DOHH2 (cell line): ENCODE measurements at regions not wholly inside any gene's neighbourhood (a gene's known extent, or its start where the extent isn't known, plus 50 kb on each side); places are given as distances from the start of the nearest gene placed in this dataset.

Source experiments
- H3F3A ChIP-seq: fragments of 200-600 bp; sonication (generic), shearing (Covaris generic); 2 replicates; pipeline ENCODE4 v1.6.0; 2016; ENCODE audit warnings: antibody characterized with exemption, mild to moderate bottlenecking; ENCODE audit not compliant: control insufficient read depth, insufficient read depth
- H3K27ac ChIP-seq: fragments of 200-600 bp; sonication (generic); 2 replicates; pipeline ENCODE4 v1.5.1; 2014; ENCODE audit warnings: low read depth, mild to moderate bottlenecking, low read length, moderate library complexity
- H3K27me3 ChIP-seq: fragments of 200-600 bp; sonication (generic); 2 replicates; pipeline ENCODE4 v1.6.1; 2014; ENCODE audit warnings: mild to moderate bottlenecking, low read length, mixed read lengths; ENCODE audit not compliant: control insufficient read depth
- H3K36me3 ChIP-seq: fragments of 200-600 bp; sonication (generic); 2 replicates; pipeline ENCODE4 v1.6.1; 2014; ENCODE audit warnings: mild to moderate bottlenecking, low read length, moderate library complexity, mixed read lengths; ENCODE audit not compliant: control insufficient read depth
- H3K4me1 ChIP-seq: fragments of 200-600 bp; sonication (generic); 2 replicates; pipeline ENCODE4 v1.6.1; 2014; ENCODE audit warnings: mild to moderate bottlenecking, low read length, mixed read lengths; ENCODE audit not compliant: control insufficient read depth
- H3K4me2 ChIP-seq: fragments of 200-600 bp; sonication (generic); 2 replicates; pipeline ENCODE4 v1.6.0; 2014; ENCODE audit warnings: mild to moderate bottlenecking, low read length, moderate library complexity
- H3K4me3 ChIP-seq: fragments of 200-600 bp; sonication (generic); 2 replicates; pipeline ENCODE4 v1.5.1; 2014; ENCODE audit warnings: mild to moderate bottlenecking, low read length, mixed read lengths
- H3K79me2 ChIP-seq: fragments of 200-600 bp; sonication (generic); 2 replicates; pipeline ENCODE4 v1.6.1; 2014; ENCODE audit warnings: mild to moderate bottlenecking, low read length, mixed read lengths; ENCODE audit not compliant: control insufficient read depth
- H3K9me2 ChIP-seq: fragments of 200-600 bp; sonication (generic); replicated peaks from 2 replicates; pipeline ENCODE4 v1.6.1; 2014; ENCODE audit warnings: mild to moderate bottlenecking, low read length, mixed read lengths; ENCODE audit not compliant: control insufficient read depth
- H3K9me3 ChIP-seq: fragments of 200-600 bp; sonication (generic); 2 replicates; pipeline ENCODE4 v1.6.1; 2014; ENCODE audit warnings: antibody characterized with exemption, low read length, mixed read lengths; ENCODE audit not compliant: control insufficient read depth, insufficient read depth
- H4K20me1 ChIP-seq: fragments of 200-600 bp; sonication (generic); 2 replicates; pipeline ENCODE4 v1.6.0; 2014; ENCODE audit warnings: low read depth, mild to moderate bottlenecking, antibody characterized with exemption, low read length, moderate library complexity; ENCODE audit not compliant: control insufficient read depth, insufficient read depth
- CTCF ChIP-seq: fragments of 200-600 bp; sonication (generic); IDR thresholded peaks from one replicate; pipeline ENCODE4 v1.5.1; 2014; ENCODE audit warnings: antibody characterized with exemption, mild to moderate bottlenecking, low read depth, low read length; ENCODE audit not compliant: poor library complexity, severe bottlenecking
- EZH2phosphoT487 ChIP-seq: fragments of 200-600 bp; sonication (generic); IDR thresholded peaks from 2 replicates; pipeline ENCODE4 v1.6.1; 2017; ENCODE audit warnings: borderline replicate concordance, mild to moderate bottlenecking, antibody characterized with exemption, low read length, moderate library complexity, mixed read lengths

GRCh38 chr12:67002720-67003119 is 266.4 kb upstream of the CAND1 start:
- Histone ChIP-seq H3K4me3 (no peak overlapping the region), H4K20me1 (no peaks in the 10 kb centered on the region), H3K27ac (no peak overlapping the region), H3K4me2 (no peak overlapping the region), H3F3A (no peaks in the 10 kb centered on the region), H3K27me3 (no peaks in the 10 kb centered on the region), H3K36me3 (no peaks in the 10 kb centered on the region), H3K79me2 (peaks cover 32% of the 10 kb centered on the region), H3K9me2 (no peaks in the 10 kb centered on the region; the same call in 1 of the 2 replicates), H3K4me1 (peaks cover 6% of the 10 kb centered on the region; the same call in 1 of the 2 replicates), H3K9me3 (no peaks in the 10 kb centered on the region)
- TF ChIP-seq CTCF (no peak), EZH2phosphoT487 (no peak)

- no peaks in the 10 kb centered on the region for H3K9me3 ChIP-seq
- TF ChIP-seq CTCF: no peak
- TF ChIP-seq EZH2phosphoT487: no peak
- H3F3A ChIP-seq: no peaks in the 10 kb centered on the region
Observed at GRCh38 chr12:67006610-67007009, 262.5 kb upstream of the CAND1 start.

GRCh38 chr12:67014642-67015041 is 254.5 kb upstream of the CAND1 start:
- no peaks in the 10 kb centered on the region for H4K20me1 ChIP-seq
- TF ChIP-seq EZH2phosphoT487 (no peak), CTCF (no peak)
- H3K4me2 ChIP-seq: no peak overlapping the region
- H3K36me3 ChIP-seq: no peaks in the 10 kb centered on the region
- H3K27me3 ChIP-seq: no peaks in the 10 kb centered on the region
- H3K4me3 ChIP-seq: no peak overlapping the region
- H3K9me3 ChIP-seq: no peaks in the 10 kb centered on the region
- peaks cover under 1% of the 10 kb centered on the region; the same call in 1 of the 2 replicates for H3K4me1 ChIP-seq
- H3K27ac ChIP-seq: no peak overlapping the region
- no peaks in the 10 kb centered on the region for H3K9me2 ChIP-seq
- no peaks in the 10 kb centered on the region for H3F3A ChIP-seq
- H3K79me2 ChIP-seq: peaks cover 4% of the 10 kb centered on the region; the same call in 1 of the 2 replicates

More at GRCh38 chr12:67006610-67007009, 262.5 kb upstream of the CAND1 start:
- Histone ChIP-seq H3K27me3 (no peaks in the 10 kb centered on the region), H3K27ac (no peak overlapping the region), H3K9me2 (no peaks in the 10 kb centered on the region; the same call in 1 of the 2 replicates), H3K4me2 (no peak overlapping the region), H3K4me3 (no peak overlapping the region), H3K36me3 (no peaks in the 10 kb centered on the region), H4K20me1 (no peaks in the 10 kb centered on the region), H3K79me2 (peaks cover 21% of the 10 kb centered on the region), H3K4me1 (peaks cover 19% of the 10 kb centered on the region)
